SHP77 treated with DMSO at 0.1 percent for 48 hours (cell line): ENCODE measurements at regions not wholly inside any gene's neighbourhood (a gene's known extent, or its start where the extent isn't known, plus 50 kb on each side); places are given as distances from the start of the nearest gene placed in this dataset.
A peak's percentile ranks its signal among the peaks of the same experiment; 100 is the strongest.

ENCODE experiments used
- DNase-seq: peaks from one replicate; lab custom pipeline; 2025; lab: John Stamatoyannopoulos, UW

GRCh38 chr11:15618583-15619032, 503.9 kb downstream of the INSC start:
- no peak for DNase-seq

GRCh38 chr11:15621565-15621964, 506.8 kb downstream of the INSC start:
- DNase-seq: no peak

GRCh38 chr11:15622231-15622890, 507.6 kb downstream of the INSC start:
- DNase-seq: no peak

- DNase-seq: no peak
Measured at GRCh38 chr11:15624701-15625100, 510.0 kb downstream of the INSC start.

GRCh38 chr11:15625691-15626090, 511.0 kb downstream of the INSC start:
- DNase-seq: no peak

- DNase-seq: no peak
Measured at GRCh38 chr11:15627560-15627959, 512.8 kb downstream of the INSC start.

GRCh38 chr11:15629690-15630321, 515.1 kb downstream of the INSC start:
- no peak for DNase-seq

- no peak for DNase-seq
Measured at GRCh38 chr11:15630896-15631295, 516.2 kb downstream of the INSC start.

- DNase-seq: no peak
Measured at GRCh38 chr11:15635521-15635920, 520.8 kb downstream of the INSC start.

- no peak for DNase-seq
Measured at GRCh38 chr11:15636521-15637089, 521.9 kb downstream of the INSC start.

- DNase-seq: no peak
Measured at GRCh38 chr11:15638386-15638787, 523.7 kb downstream of the INSC start.

- DNase-seq: no peak
Measured at GRCh38 chr11:15640318-15640717, 525.6 kb downstream of the INSC start.

GRCh38 chr11:15641271-15642045, 526.7 kb downstream of the INSC start:
- DNase-seq: no peak

- no peak for DNase-seq
Measured at GRCh38 chr11:15645201-15645600, 530.5 kb downstream of the INSC start.

- no peak for DNase-seq
Measured at GRCh38 chr11:15649371-15650104, 534.8 kb downstream of the INSC start.

GRCh38 chr11:15650105-15650938, 535.6 kb downstream of the INSC start:
- DNase-seq: peak; percentile 47

GRCh38 chr11:15651033-15651432, 536.3 kb downstream of the INSC start:
- DNase-seq: no peak

- DNase-seq: no peak
Measured at GRCh38 chr11:15651816-15652215, 537.1 kb downstream of the INSC start.

- DNase-seq: no peak
Measured at GRCh38 chr11:15653191-15653710, 538.5 kb downstream of the INSC start.

GRCh38 chr11:15654451-15654850, 539.7 kb downstream of the INSC start:
- DNase-seq: no peak

GRCh38 chr11:15655552-15655951, 540.8 kb downstream of the INSC start:
- no peak for DNase-seq
